ENCODE measurements at regions not wholly inside any gene's neighbourhood (a gene's known extent, or its start where the extent isn't known, plus 50 kb on each side); places are given as distances from the start of the nearest gene placed in this dataset.

DNA sequence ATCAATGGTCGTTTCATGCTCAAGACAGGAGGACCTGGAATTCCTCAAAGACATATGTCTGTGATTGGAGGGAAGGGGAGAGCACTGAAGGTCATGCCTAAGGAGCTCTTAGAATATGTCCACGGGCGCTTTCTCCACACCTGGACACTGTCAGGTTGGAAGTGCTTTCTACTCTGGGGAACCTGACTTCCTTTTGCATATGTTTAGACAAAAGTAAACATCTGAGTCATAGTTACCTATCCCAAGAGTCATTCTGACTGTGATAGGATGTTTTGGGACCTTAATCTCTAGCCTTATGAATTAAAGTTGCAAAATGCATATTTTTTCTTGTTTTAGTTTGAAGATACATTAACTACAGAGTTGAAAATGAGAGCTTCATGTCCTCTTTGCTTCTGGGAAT is 251.7 kb downstream of the KLF6 start:
- H3K4me3 ChIP-seq (ENCODE audit: control insufficient read depth, low read depth, low read length): no peak overlapping the region
- DNase-seq (ENCODE audit: low read depth): no peak
- TF ChIP-seq, protein P1, sequence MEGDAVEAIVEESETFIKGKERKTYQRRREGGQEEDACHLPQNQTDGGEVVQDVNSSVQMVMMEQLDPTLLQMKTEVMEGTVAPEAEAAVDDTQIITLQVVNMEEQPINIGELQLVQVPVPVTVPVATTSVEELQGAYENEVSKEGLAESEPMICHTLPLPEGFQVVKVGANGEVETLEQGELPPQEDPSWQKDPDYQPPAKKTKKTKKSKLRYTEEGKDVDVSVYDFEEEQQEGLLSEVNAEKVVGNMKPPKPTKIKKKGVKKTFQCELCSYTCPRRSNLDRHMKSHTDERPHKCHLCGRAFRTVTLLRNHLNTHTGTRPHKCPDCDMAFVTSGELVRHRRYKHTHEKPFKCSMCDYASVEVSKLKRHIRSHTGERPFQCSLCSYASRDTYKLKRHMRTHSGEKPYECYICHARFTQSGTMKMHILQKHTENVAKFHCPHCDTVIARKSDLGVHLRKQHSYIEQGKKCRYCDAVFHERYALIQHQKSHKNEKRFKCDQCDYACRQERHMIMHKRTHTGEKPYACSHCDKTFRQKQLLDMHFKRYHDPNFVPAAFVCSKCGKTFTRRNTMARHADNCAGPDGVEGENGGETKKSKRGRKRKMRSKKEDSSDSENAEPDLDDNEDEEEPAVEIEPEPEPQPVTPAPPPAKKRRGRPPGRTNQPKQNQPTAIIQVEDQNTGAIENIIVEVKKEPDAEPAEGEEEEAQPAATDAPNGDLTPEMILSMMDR (IDR thresholded peaks at IDR 0.05; ENCODE audit: control insufficient read depth, insufficient read depth, low read depth, low read length, missing control alignments): no peak

- TF ChIP-seq, protein P1 (IDR thresholded peaks at IDR 0.05; ENCODE audit: control insufficient read depth, insufficient read depth, low read depth, low read length, missing control alignments): no peak
- DNase-seq (ENCODE audit: low read depth): no peak
- no peak overlapping the region for H3K4me3 ChIP-seq (ENCODE audit: control insufficient read depth, low read depth, low read length)
Measured at GRCh38 chr10:3532644-3533043, 252.4 kb downstream of the KLF6 start.

DNA sequence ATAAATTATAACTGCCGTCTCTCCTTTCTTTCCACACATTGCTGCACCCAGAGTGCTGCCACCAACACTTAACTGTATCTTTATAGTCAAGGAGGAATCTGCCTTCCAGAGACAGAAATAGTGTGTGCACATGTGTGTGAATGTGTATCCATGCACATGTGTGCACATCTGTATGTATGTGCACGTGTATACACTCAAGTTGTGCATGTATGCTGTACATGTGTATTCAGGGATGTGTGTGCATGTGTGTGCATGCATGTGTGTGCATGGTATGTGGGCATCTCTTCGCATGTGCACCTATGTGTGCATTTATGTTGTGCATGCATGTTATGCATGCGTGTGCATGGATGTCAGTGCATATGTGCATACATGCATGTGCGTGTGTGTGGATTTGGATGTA is 253.3 kb downstream of the KLF6 start:
- H3K4me3 ChIP-seq (ENCODE audit: control insufficient read depth, low read depth, low read length): no peak overlapping the region
- TF ChIP-seq, protein P1 (IDR thresholded peaks at IDR 0.05; ENCODE audit: control insufficient read depth, insufficient read depth, low read depth, low read length, missing control alignments): no peak
- DNase-seq (ENCODE audit: low read depth): no peak

GRCh38 chr10:3530783-3531645 is 254.0 kb downstream of the KLF6 start:
- H3K4me3 ChIP-seq (ENCODE audit: control insufficient read depth, low read depth, low read length): no peak overlapping the region
- DNase-seq (ENCODE audit: low read depth): no peak
- TF ChIP-seq, protein P1 (IDR thresholded peaks at IDR 0.05; ENCODE audit: control insufficient read depth, insufficient read depth, low read depth, low read length, missing control alignments): no peak

DNA sequence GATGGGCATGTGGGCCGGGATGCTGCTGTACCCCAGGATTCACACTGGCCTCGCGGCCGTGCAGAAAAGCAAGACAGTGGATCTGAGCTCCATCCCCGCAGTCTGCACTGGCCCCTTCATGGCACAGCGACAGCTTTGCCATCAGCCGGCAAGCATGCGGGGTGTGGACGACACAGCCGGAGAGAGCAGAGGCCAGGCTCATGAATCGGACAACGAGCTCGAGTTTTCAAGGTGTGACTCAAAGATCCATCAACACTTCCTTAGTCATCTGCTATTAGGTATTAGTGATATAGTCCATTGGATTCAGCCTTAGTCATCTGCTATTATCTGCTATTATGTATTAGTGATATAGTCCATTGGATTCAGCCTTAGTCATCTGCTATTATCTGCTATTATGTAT is 254.7 kb downstream of the KLF6 start:
- TF ChIP-seq, protein P1 (IDR thresholded peaks at IDR 0.05; ENCODE audit: control insufficient read depth, insufficient read depth, low read depth, low read length, missing control alignments): no peak
- no peak for DNase-seq (ENCODE audit: low read depth)
- no peak overlapping the region for H3K4me3 ChIP-seq (ENCODE audit: control insufficient read depth, low read depth, low read length)

GRCh38 chr10:3529691-3530090 is 255.3 kb downstream of the KLF6 start:
- no peak overlapping the region for H3K4me3 ChIP-seq (ENCODE audit: control insufficient read depth, low read depth, low read length)
- TF ChIP-seq, protein P1 (IDR thresholded peaks at IDR 0.05; ENCODE audit: control insufficient read depth, insufficient read depth, low read depth, low read length, missing control alignments): no peak
- no peak for DNase-seq (ENCODE audit: low read depth)
